22Rv1 (cell line): ENCODE measurements at regions not wholly inside any gene's neighbourhood (a gene's known extent, or its start where the extent isn't known, plus 50 kb on each side); places are given as distances from the start of the nearest gene placed in this dataset.

Source experiments
- H3K27ac ChIP-seq: fragments of 450-650 bp; 2 replicates; pipeline ENCODE4 v1.5.1; 2017
- ZFX ChIP-seq: fragments of 450-650 bp; IDR thresholded peaks from 2 replicates; pipeline ENCODE4 v1.6.1; 2017; ENCODE audit warnings: antibody characterized with exemption, borderline replicate concordance
- TF ChIP-seq, protein P1 (sequence below): fragments of 450-650 bp; IDR thresholded peaks from 2 replicates; pipeline ENCODE4 v1.5.1; 2017; ENCODE audit warnings: mild to moderate bottlenecking

GRCh38 chr2:14418115-14418514 is 214.4 kb upstream of the LRATD1 start:
- no peak for TF ChIP-seq ZFX
- TF ChIP-seq, protein P1, sequence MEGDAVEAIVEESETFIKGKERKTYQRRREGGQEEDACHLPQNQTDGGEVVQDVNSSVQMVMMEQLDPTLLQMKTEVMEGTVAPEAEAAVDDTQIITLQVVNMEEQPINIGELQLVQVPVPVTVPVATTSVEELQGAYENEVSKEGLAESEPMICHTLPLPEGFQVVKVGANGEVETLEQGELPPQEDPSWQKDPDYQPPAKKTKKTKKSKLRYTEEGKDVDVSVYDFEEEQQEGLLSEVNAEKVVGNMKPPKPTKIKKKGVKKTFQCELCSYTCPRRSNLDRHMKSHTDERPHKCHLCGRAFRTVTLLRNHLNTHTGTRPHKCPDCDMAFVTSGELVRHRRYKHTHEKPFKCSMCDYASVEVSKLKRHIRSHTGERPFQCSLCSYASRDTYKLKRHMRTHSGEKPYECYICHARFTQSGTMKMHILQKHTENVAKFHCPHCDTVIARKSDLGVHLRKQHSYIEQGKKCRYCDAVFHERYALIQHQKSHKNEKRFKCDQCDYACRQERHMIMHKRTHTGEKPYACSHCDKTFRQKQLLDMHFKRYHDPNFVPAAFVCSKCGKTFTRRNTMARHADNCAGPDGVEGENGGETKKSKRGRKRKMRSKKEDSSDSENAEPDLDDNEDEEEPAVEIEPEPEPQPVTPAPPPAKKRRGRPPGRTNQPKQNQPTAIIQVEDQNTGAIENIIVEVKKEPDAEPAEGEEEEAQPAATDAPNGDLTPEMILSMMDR = no peak

DNA sequence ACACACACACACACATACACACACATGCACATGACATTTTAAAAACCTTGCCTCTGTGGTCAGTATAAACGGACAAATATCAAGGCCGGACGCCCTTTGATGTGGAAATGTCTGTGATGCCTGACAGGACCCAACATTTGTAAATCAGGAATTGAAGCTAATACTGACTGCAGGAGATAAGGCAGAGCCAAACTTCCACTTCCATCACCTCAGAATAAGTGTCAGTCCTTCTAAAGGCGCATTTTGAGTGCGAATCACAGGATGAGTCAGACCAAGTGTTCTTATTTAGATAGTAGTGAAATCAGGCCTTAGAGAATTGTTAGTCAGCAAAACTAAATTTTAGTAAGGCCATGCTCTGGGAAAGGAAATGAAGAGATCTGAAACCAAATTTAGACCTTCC is 211.7 kb upstream of the LRATD1 start:
- no peak for TF ChIP-seq ZFX
- TF ChIP-seq, protein P1 = no peak
- no peak overlapping the region for H3K27ac ChIP-seq

More at GRCh38 chr2:14418115-14418514, 214.4 kb upstream of the LRATD1 start:
- H3K27ac ChIP-seq = no peak overlapping the region

- TF ChIP-seq, protein P1 = no peak
- TF ChIP-seq ZFX = no peak
- H3K27ac ChIP-seq = no peak overlapping the region
Observed at GRCh38 chr2:14422426-14422825, 210.1 kb upstream of the LRATD1 start.

GRCh38 chr2:14423145-14423906 is 209.2 kb upstream of the LRATD1 start:
- TF ChIP-seq, protein P1 = no peak
- no peak overlapping the region for H3K27ac ChIP-seq

DNA sequence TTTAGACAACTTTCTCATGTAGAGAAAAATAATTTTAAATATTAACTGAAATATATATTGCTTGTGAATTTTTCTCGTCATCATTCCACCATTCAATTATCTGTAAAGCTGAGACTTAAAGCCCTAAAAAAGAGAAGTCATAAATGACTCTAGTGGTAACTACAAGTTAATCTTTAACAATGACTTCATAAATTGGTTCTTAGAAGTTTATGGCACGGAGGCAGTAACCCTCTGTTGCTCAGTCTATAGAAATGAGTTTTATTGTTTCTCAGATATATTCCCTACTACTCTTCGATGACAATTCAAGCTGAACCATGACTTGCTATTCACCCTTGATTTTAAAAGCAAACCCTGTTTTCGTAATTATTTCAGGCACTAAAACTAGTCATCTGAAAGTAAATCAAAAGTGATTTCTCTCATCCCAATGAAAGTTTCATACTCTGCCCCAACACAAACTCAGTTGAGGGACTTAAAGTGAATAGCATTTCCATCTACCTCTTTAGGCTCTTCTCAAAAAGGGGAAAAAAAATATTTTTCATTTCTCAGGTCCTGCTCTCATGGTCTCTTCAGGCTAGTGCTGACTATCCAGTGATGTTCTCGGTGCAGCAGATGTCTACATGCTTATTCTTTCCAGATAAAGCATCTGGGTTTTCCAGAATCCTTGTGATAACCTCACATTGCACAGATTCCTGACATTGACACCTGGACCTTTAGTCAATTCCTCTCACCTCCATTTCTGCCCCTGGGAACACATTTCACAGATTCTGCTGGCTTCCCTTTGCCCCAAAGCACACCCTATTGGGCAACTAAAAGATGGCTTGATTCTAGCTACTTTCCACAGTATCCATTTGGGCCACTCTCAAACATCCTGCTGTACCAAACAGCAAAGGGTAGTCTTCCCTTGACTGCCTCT is 207.8 kb upstream of the LRATD1 start:
- TF ChIP-seq, protein P1 = no peak
- no peak for TF ChIP-seq ZFX

DNA sequence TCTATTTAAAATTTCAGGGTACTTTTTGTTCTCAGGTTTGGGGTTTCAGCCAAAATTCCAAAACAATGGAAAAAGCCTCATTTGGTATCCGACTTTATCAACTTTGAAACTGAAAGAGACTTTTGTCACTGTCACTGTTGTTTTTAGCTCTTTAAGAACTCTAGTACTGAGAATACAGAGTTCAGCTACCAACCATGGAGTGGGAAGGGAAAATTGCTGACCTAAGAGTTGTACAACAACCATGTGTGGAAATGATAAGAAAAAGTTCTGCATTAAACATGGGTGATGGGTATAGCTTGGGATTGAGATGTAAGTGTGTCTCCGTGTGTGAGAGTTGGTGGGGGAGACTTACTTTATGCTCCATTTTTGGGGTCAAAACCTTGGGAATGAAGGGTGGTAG is 206.6 kb upstream of the LRATD1 start:
- TF ChIP-seq ZFX = no peak
- TF ChIP-seq, protein P1 = no peak

More for the DNA sequence above, 207.8 kb upstream of the LRATD1 start:
- no peak overlapping the region for H3K27ac ChIP-seq

GRCh38 chr2:14428056-14428455 is 204.5 kb upstream of the LRATD1 start:
- TF ChIP-seq, protein P1 = peak; percentile 53
- no peak for TF ChIP-seq ZFX
- no peak overlapping the region for H3K27ac ChIP-seq

More for the DNA sequence above, 206.6 kb upstream of the LRATD1 start:
- no peak overlapping the region for H3K27ac ChIP-seq
